ENCODE measurements at regions not wholly inside any gene's neighbourhood (a gene's known extent, or its start where the extent isn't known, plus 50 kb on each side); places are given as distances from the start of the nearest gene placed in this dataset.

DNA sequence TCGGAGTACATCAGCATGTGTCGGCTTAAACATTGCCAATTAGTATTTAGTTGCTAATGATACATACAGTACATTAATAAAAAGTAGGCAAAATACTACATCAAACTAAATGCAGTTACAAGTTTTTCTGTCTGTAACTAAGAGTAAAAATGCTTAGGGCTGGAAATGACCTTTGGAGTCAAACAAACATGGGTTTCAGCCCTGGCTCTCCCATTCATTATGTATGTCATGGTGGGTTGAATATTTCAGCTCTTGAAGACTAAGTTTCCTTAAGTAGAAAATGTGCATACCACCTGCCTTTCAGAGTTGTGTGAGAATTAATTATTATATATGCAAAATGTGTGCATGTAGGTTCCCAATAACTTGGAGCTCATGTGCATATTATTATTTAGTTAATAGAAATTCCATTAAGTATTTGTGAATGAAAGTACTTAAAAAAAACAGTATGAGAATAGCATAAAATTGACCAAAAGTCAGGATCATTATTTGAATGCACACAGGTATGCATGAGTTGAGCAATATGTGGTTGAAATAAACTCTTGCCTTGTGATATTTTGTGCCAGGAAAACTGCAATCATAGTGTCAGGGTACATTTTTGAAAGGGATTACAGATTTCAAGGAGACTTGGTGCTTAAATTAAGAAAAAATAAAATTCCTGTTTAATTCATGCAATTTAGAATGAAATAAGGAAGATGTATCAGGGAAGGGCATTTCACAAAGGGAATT, 2048.7 kb downstream of the PCDH7 start:
- DNase-seq (ENCODE audit: low spot score): no peak
- no peak for FAIRE-seq

DNA sequence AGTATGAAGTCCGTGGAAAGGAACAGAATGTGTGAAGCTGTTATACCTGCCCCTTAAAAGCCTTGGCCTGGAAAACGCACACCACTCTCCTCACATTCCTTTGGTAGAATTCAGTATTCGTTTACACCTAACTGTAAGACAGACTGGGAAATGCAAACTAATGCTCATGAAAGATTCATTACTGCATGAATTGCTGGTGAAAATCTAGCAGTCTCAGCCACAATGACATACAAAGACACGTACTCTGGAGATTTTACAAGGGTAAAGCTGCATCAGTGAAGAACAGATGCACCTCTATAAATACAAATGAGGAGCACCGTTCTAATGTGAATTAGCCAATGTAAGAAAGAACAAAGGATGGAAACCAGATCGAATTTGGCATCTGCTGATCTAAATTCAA, 2051.3 kb downstream of the PCDH7 start:
- no peak for DNase-seq (ENCODE audit: low spot score)
- no peak for FAIRE-seq

- peak; percentile 37 for DNase-seq (ENCODE audit: low spot score)
- no peak for FAIRE-seq
These were observed 2054.9 kb downstream of the PCDH7 start for GRCh38 chr4:32775049-32775448.

GRCh38 chr4:32776435-32777203, 2056.4 kb downstream of the PCDH7 start:
- DNase-seq (ENCODE audit: low spot score) (no peak), FAIRE-seq (no peak)

- no peak for DNase-seq (ENCODE audit: low spot score)
- FAIRE-seq: no peak
These were observed 2057.9 kb downstream of the PCDH7 start for GRCh38 chr4:32778025-32778424.

GRCh38 chr4:32778938-32779337, 2058.8 kb downstream of the PCDH7 start:
- DNase-seq (ENCODE audit: low spot score): no peak
- no peak for FAIRE-seq

DNA sequence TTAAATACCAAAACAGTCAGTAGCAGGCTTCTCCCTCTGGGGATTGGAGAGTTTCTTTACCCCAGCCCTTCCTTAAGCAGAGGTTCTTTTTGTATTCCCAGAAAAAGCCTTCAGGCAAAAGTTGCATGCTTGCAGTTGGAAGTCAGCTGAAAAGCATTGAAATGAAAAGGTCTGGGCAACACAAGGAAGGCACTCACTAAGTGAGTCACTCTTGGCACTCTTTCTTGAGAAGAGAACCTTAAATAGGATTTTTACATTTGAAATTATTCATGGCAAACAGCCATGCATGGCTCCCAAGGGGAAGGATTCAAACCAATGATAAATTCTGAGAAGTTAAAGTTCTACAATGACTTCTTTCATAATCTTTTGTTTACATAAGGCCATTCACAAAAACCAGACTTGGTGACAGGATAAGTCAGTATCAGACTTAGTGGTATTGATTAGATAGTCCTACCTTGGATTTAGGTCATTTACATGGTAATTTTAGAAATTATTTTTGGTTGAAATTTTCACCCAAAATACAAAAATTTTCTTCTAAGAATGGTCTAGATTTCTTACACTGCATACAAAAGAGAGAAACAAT, 2068.9 kb downstream of the PCDH7 start:
- no peak for DNase-seq (ENCODE audit: low spot score)
- no peak for FAIRE-seq

DNA sequence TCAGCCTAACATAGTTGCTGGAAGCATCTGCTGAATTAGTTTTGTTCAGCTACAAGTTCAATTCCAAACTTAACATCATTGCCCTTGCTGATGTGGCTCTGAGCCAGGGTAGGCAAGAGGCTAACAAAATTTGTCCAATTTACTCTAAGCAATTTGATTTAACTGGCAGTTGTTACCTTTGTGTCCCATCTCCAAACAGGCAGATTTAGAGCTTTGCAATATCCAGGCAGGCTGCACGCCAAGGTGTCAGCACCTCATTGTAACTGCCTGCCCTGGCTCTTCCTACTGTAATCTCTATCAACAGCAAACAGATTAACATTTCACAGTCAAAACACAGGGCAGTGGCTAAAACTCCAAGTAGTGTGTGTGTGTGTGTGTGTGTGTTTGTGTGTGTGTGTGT, 2070.6 kb downstream of the PCDH7 start:
- FAIRE-seq (no peak), DNase-seq (ENCODE audit: low spot score) (no peak)

- FAIRE-seq: no peak
These were observed 2078.4 kb downstream of the PCDH7 start for GRCh38 chr4:32798471-32799159.

GRCh38 chr4:32824336-32824735, 2104.2 kb downstream of the PCDH7 start:
- DNase-seq (ENCODE audit: low spot score): no peak
- no peak for FAIRE-seq

More at GRCh38 chr4:32798471-32799159, 2078.4 kb downstream of the PCDH7 start:
- no peak for DNase-seq (ENCODE audit: low spot score)

- FAIRE-seq: no peak
- DNase-seq (ENCODE audit: low spot score): no peak
These were observed 2106.0 kb downstream of the PCDH7 start for GRCh38 chr4:32826169-32826568.

DNA sequence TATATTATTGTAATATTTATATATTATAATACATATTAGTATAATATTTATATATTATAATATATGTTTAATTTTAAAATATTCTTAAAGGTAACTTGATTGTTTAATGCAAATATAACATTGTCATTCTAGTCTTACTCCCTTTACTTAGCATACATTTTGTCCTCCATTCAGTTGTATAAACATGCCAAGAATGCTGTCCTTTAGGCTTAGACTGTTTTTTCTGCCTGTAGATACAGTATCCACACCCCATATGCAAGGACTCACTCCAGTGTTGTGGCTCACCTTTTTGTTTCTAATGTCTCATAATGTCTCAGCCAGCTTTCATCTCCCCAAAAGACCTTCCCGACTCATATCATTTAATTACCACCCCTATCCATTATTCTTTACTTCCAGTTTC, 2110.0 kb downstream of the PCDH7 start:
- FAIRE-seq: no peak
- no peak for DNase-seq (ENCODE audit: low spot score)

DNA sequence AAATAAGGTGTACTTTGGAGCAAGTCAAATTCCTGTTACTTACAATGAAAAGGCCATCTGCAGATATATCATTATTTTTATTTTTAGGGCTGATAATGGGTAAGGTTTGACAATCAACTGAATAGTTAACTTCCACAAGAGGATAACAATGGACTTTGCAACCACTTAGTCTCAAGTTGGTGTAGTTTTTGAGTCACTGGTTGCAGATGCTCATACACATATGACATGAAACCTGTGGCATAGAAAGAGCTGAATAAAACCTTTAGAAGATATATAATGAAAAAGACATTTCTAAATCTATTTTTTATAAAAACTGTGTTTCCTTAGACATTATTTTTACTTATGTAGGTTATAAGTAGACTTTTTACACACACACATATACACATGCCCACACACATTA, 2110.9 kb downstream of the PCDH7 start:
- no peak for FAIRE-seq
- no peak for DNase-seq (ENCODE audit: low spot score)

- DNase-seq (ENCODE audit: low spot score) (no peak), FAIRE-seq (no peak)
These were observed 2120.5 kb downstream of the PCDH7 start for GRCh38 chr4:32840461-32841189.

DNA sequence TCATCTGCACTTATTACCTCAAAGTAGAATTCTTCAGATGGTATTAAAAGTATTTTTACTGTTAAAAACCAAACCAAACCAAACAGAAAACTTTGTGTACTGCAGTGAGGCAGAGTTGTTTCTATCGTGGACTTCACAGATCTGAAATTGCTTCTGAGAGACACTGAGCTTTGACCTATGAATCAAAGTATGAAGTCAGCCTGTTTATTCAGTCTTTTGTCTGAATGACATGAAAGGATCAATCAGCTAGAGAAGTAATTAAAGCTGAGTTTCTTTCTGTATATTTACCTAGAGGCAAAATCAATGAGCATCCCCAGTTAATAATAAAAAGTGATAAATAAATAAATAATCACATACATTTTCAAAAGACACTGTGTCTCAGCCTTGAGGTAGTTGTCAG, 2121.0 kb downstream of the PCDH7 start:
- DNase-seq (ENCODE audit: low spot score): no peak
- no peak for FAIRE-seq

DNA sequence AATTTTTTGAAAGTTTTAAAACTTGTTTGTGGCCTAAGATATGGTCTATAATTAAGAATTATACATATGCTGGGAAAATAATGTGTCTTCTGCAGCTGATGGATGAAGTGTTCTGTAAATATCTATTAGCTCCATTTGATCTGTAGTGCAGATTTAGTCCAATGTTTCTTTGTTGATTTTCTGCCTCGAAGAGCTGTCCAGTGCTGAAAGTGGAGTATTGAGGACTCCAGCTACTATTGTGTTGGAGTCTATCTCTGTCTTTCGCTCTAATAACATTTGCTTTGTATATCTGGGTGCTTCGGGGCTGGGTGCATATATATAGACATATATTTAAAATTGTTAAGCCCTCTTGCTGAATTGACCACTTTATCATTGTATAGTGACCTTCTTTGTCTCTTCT, 2127.3 kb downstream of the PCDH7 start:
- no peak for FAIRE-seq
- DNase-seq (ENCODE audit: low spot score): no peak

DNA sequence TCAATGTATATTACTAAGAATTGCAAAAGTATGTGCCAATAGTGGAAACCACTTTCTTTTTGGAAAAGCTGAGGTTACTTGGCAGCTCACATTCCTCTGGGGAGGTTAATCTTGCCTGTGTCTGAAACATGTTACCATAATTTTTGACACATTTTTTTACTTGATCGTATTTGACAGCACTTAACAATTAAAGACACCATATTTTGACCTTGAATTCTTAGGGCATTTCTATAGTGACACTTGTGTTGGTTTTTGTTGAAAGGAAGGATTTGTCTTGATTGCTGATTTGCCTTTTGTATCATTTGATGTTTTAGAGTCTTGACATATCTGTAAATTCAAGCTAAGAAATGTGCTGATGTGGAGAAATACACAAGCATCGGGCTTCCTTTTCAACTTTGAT, 2135.5 kb downstream of the PCDH7 start:
- FAIRE-seq (no peak), DNase-seq (ENCODE audit: low spot score) (no peak)

DNA sequence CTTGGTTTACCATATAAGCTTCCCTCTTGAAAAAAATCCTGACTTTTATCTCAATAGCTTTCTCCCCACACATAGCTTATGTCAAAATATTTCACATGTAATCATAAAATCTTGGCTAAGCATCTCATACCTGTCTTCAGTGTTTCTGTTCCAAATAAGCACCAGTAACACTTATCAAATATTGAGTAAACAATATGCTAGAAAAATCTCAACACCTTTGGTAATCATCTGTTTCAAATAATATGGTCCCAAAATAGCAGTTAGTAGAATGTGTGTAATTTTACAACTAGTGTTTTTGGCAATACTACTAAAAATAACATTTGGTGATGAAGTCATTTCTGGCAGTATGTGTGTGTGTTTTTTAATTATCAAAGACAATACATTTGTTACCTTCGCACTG, 2138.2 kb downstream of the PCDH7 start:
- no peak for DNase-seq (ENCODE audit: low spot score)
- FAIRE-seq: no peak

DNA sequence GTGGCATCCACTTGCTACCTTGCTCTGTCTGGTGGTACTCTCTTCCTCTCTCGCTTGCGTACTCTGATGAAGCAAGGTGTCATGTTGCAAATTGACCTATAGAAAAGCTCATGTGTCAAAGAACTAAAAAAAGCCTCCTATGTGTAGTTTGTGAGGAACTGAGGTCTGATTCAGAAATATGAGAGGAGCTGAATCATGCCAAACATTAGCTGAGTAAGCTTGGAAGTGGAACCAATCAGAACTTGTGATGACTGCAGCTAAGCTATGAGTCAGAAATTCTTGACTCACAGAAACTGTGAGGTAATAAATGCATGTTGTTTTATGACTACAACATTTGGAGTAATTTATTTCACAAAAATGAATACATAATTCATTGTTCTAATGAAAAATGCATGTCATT, 2138.8 kb downstream of the PCDH7 start:
- FAIRE-seq (peak; percentile 77), DNase-seq (ENCODE audit: low spot score) (peak; percentile 82)

DNA sequence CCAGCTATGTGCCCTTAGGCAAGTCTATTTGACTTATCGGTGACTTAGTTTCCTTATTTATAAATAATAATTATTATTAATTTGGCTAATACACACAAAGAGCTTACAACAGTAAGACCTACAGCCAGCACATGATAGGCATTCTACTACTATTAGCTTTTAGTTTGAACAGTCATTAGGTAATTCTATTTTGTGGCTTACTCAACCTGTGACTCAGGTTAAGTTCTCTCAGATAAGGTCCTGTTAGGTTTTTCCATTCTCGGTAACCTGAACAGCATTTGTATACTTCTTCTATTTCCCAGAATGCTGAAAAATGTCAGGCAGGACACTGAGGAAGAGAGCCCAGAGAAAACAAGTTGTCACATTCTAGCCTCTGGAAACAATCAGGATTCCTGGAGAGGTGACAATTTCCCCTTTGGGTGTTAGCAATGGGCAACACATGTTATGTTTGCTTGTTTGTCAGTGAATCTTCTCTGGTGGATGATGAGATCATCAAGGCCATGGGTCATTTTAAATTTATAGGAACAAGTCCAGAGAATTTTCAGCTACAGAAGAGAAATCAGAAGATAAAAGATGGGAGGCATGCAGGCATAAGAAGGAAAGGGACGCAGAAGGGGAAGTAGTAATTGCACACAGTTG, 2144.7 kb downstream of the PCDH7 start:
- no peak for DNase-seq (ENCODE audit: low spot score)
- FAIRE-seq: no peak

DNA sequence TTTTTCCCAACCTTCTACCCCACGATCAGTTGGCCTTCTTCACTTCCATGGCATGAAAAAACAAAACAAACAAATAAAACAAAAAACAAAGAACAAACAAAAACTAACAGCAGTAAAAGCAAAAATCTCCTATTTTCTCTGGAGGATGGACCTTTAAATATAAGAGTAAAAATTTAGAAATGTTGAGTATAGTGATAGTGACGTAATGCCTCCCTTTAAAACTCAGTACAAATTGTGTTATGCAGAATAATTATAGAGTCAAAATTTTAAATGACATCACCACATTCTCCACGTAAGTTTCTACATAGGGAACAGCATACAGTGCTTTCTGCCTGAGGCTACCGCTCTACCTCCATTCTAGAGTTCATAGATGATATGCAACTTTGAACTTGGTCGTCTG, 2156.4 kb downstream of the PCDH7 start:
- FAIRE-seq (no peak), DNase-seq (ENCODE audit: low spot score) (no peak)
